Right kidney (tissue), 1 donor: ENCODE measurements at regions not wholly inside any gene's neighbourhood (a gene's known extent, or its start where the extent isn't known, plus 50 kb on each side); places are given as distances from the start of the nearest gene placed in this dataset.

Source experiments
- DNase-seq: peaks from one replicate; pipeline ENCODE4 v3.0.0-alpha.2; 2016

GRCh38 chr2:198795419-198795818 is 662.3 kb downstream of the SATB2 start:
- DNase-seq = no peak

- no peak for DNase-seq
These were observed 666.1 kb downstream of the SATB2 start for GRCh38 chr2:198791623-198792022.

GRCh38 chr2:198788676-198789075 is 669.1 kb downstream of the SATB2 start:
- no peak for DNase-seq

- no peak for DNase-seq
These were observed 675.0 kb downstream of the SATB2 start for GRCh38 chr2:198782734-198783133.

GRCh38 chr2:198776616-198777406 is 680.9 kb downstream of the SATB2 start:
- DNase-seq = no peak

GRCh38 chr2:198775737-198776136 is 682.0 kb downstream of the SATB2 start:
- no peak for DNase-seq

- no peak for DNase-seq
These were observed 683.2 kb downstream of the SATB2 start for GRCh38 chr2:198774576-198774975.

- no peak for DNase-seq
These were observed 690.0 kb downstream of the SATB2 start for GRCh38 chr2:198767694-198768093.

- no peak for DNase-seq
These were observed 693.9 kb downstream of the SATB2 start for GRCh38 chr2:198763793-198764192.

- no peak for DNase-seq
These were observed 695.3 kb downstream of the SATB2 start for GRCh38 chr2:198762441-198762840.

GRCh38 chr2:198757069-198757468 is 700.7 kb downstream of the SATB2 start:
- DNase-seq = no peak

GRCh38 chr2:198756166-198756565 is 701.6 kb downstream of the SATB2 start:
- DNase-seq = no peak

- DNase-seq = no peak
These were observed 704.6 kb downstream of the SATB2 start for GRCh38 chr2:198753101-198753500.

- DNase-seq = no peak
These were observed 708.4 kb downstream of the SATB2 start for GRCh38 chr2:198749364-198749763.

- DNase-seq = no peak
These were observed 725.8 kb downstream of the SATB2 start for GRCh38 chr2:198731842-198732399.

GRCh38 chr2:198720266-198720665 is 737.5 kb downstream of the SATB2 start:
- DNase-seq = no peak

- DNase-seq = no peak
These were observed 740.3 kb downstream of the SATB2 start for GRCh38 chr2:198717451-198717850.

GRCh38 chr2:198715302-198715835 is 742.4 kb downstream of the SATB2 start:
- no peak for DNase-seq

GRCh38 chr2:198712485-198712884 is 745.3 kb downstream of the SATB2 start:
- DNase-seq = no peak

- no peak for DNase-seq
These were observed 746.3 kb downstream of the SATB2 start for GRCh38 chr2:198711484-198711883.

GRCh38 chr2:198710562-198710961 is 747.2 kb downstream of the SATB2 start:
- no peak for DNase-seq

GRCh38 chr2:198706476-198707082 is 751.2 kb downstream of the SATB2 start:
- DNase-seq = no peak

- DNase-seq = no peak
These were observed 754.5 kb downstream of the SATB2 start for GRCh38 chr2:198703281-198703680.

GRCh38 chr2:198702796-198703195 is 754.9 kb downstream of the SATB2 start:
- DNase-seq = no peak
